ENCODE measurements at regions not wholly inside any gene's neighbourhood (a gene's known extent, or its start where the extent isn't known, plus 50 kb on each side); places are given as distances from the start of the nearest gene placed in this dataset.

GRCh38 chr2:6749962-6750361 is 115.7 kb downstream of the CMPK2 start:
- TF ChIP-seq JUND (IDR thresholded peaks at IDR 0.05; ENCODE audit: low read length) = no peak
- no peak for TF ChIP-seq NRF1 (IDR thresholded peaks at IDR 0.05; ENCODE audit: low read depth, low read length)
- TF ChIP-seq CTCF (IDR thresholded peaks at IDR 0.05; ENCODE audit: control extremely low read depth in 1 of 3, insufficient read depth in 1 of 3, low read depth in 1 of 3, low read length in 3 of 3) = no peak
- no peak for TF ChIP-seq BACH1 (IDR thresholded peaks at IDR 0.05; ENCODE audit: low read length)
- TF ChIP-seq PHF8 (conservative IDR thresholded peaks at IDR 0.05; ENCODE audit: low read depth, low read length) = no peak
- no peak for TF ChIP-seq EZH2 (IDR thresholded peaks at IDR 0.05; ENCODE audit: low read depth, low read length, severe bottlenecking)
- no peak for TF ChIP-seq SIX5 (IDR thresholded peaks at IDR 0.05; ENCODE audit: low read depth, low read length)
- no peak for TF ChIP-seq SIN3A (conservative IDR thresholded peaks at IDR 0.05 in 1 of 2, IDR thresholded peaks at IDR 0.05 in 1 of 2; ENCODE audit: low read depth in 1 of 2, low read length in 2 of 2)
- no peak for TF ChIP-seq TAF1 (IDR thresholded peaks at IDR 0.05; ENCODE audit: low read depth, low read length)

Measured in H1 (cell line).